Panc1 (cell line): ENCODE measurements at regions not wholly inside any gene's neighbourhood (a gene's known extent, or its start where the extent isn't known, plus 50 kb on each side); places are given as distances from the start of the nearest gene placed in this dataset.

Experiments
- ATAC-seq: fragments of 200-7000 bp; cut with Tn5 transposase; 2 replicates; pipeline ENCODE4 v1.9.1; 2020; ENCODE audit warnings: mild to moderate bottlenecking, moderate library complexity
- BruUV-seq: library from RNA; stranded (reverse); fragments of 400-500 nt; replicated peaks from 2 replicates; lab custom pipeline; 2021; lab: Mats Ljungman, UMichigan
- CTCF ChIA-PET: fragments of 300-600 bp; sonication (Branson Sonifier 250); formaldehyde crosslinking; loops from one replicate; lab custom pipeline; 2022; ENCODE audit warnings: antibody characterized with exemption; lab: Charles Lee
- POLR2A ChIA-PET: fragments of 300-600 bp; sonication (Branson Sonifier 250); formaldehyde crosslinking; loops from one replicate; lab custom pipeline; 2022; ENCODE audit warnings: antibody characterized with exemption; lab: Charles Lee
- DNase-seq: peaks from one replicate; pipeline ENCODE4 v3.0.0-alpha.2; 2010; ENCODE audit warnings: low read depth, low spot score
- H3K27ac ChIP-seq: 2 replicates; pipeline ENCODE4 v1.5.1; 2011; ENCODE audit warnings: mild to moderate bottlenecking, low read length, inconsistent platforms
- H3K27me3 ChIP-seq: fragments of 200-500 bp; sonication (Bioruptor generic); 2 replicates; pipeline ENCODE4 v1.6.0; 2014; ENCODE audit warnings: low read length, inconsistent platforms; ENCODE audit not compliant: control insufficient read depth, insufficient read depth
- H3K36me3 ChIP-seq: fragments of 200-500 bp; sonication (Bioruptor generic); 2 replicates; pipeline ENCODE4 v1.5.1; 2014; ENCODE audit warnings: inconsistent platforms, mild to moderate bottlenecking, low read length, moderate library complexity; ENCODE audit not compliant: control insufficient read depth, insufficient read depth
- H3K4me1 ChIP-seq: 2 replicates; pipeline ENCODE4 v1.5.1; 2011; ENCODE audit warnings: inconsistent platforms, mild to moderate bottlenecking, low read length, moderate library complexity; ENCODE audit not compliant: control insufficient read depth, insufficient read depth
- H3K4me3 ChIP-seq, 2 experiments: 2 replicates each; pipeline ENCODE4 v1.5.1; 2011 to 2012; ENCODE audit warnings: low read depth in 2 of 2, low read length in 2 of 2, mild to moderate bottlenecking in 2 of 2, inconsistent platforms in 1 of 2, moderate library complexity in 1 of 2
- H3K9me3 ChIP-seq: fragments of 200-500 bp; sonication (Bioruptor generic); 2 replicates; pipeline ENCODE4 v1.5.1; 2014; ENCODE audit warnings: low read depth, mild to moderate bottlenecking, inconsistent platforms, low read length, moderate library complexity; ENCODE audit not compliant: control insufficient read depth, insufficient read depth
- CTCF ChIP-seq: fragments of 450-650 bp; IDR thresholded peaks from 2 replicates; pipeline ENCODE4 v1.5.1; 2017; ENCODE audit warnings: mild to moderate bottlenecking
- POLR2AphosphoS5 ChIP-seq: IDR thresholded peaks from 2 replicates; pipeline ENCODE4 v1.6.1; 2012; ENCODE audit warnings: mild to moderate bottlenecking, low read depth, low read length, moderate library complexity
- REST ChIP-seq, 2 experiments: IDR thresholded peaks; 2 replicates each; pipeline ENCODE4 v1.6.1; 2011 to 2012; ENCODE audit warnings: low read depth in 2 of 2, control low read depth in 1 of 2, low read length in 1 of 2, mild to moderate bottlenecking in 1 of 2, moderate library complexity in 1 of 2; ENCODE audit not compliant: insufficient read depth in 1 of 2
- SIN3A ChIP-seq: IDR thresholded peaks from 2 replicates; pipeline ENCODE4 v1.6.1; 2012; ENCODE audit warnings: low read depth, mild to moderate bottlenecking, low read length, moderate library complexity, borderline replicate concordance; ENCODE audit not compliant: insufficient read depth
- TCF7L2 ChIP-seq: IDR thresholded peaks from 2 replicates; pipeline ENCODE4 v1.6.1; 2011; ENCODE audit warnings: mild to moderate bottlenecking, low read depth, low read length, inconsistent platforms
- in situ Hi-C: cut with HindIII; loops from 2 replicates; pipeline ENCODE4 v1.10.0; 2016; ENCODE audit warnings: low sequenced_read_pairs, low pct_unique_long_range_greater_than_20kb
- intact Hi-C: fragments of 100-400 bp; cut with micrococcal nuclease; formaldehyde crosslinking; loops from one replicate; pipeline ENCODE4 v1.10.0; 2022; ENCODE audit not compliant: unreplicated experiment

GRCh38 chr6:85706272-85706671 is 63.6 kb upstream of the SYNCRIP start:
- Histone ChIP-seq H3K27me3 (no peaks in the 10 kb centered on the region), H3K27ac (no peak overlapping the region), H3K4me3 (no peak overlapping the region), H3K4me1 (no peaks in the 10 kb centered on the region), H3K9me3 (no peaks in the 10 kb centered on the region), H3K36me3 (no peaks in the 10 kb centered on the region)
- ATAC-seq (peak; percentile 65; the same call in 1 of the 2 replicates), DNase-seq (no peak)
- ChIA-PET CTCF (no interaction called here), POLR2A (no interaction called here)
- no TSS peak for BruUV-seq
- in situ Hi-C loops: no loop called here
- TF ChIP-seq REST (IDR thresholded peaks at IDR 0.05; ENCODE audit: insufficient read depth in 1 of 2, low read depth in 2 of 2, low read length in 1 of 2): no peak
- intact Hi-C loops: no loop called here

- in situ Hi-C loops: no loop called here
- Histone ChIP-seq H3K27ac (no peak overlapping the region), H3K36me3 (no peaks in the 10 kb centered on the region), H3K4me3 (no peak overlapping the region), H3K9me3 (no peaks in the 10 kb centered on the region), H3K4me1 (no peaks in the 10 kb centered on the region), H3K27me3 (no peaks in the 10 kb centered on the region)
- ATAC-seq (no peak), DNase-seq (no peak)
- TF ChIP-seq POLR2AphosphoS5 (no peak), CTCF (no peak), REST (IDR thresholded peaks at IDR 0.05; ENCODE audit: insufficient read depth in 1 of 2, low read depth in 2 of 2, low read length in 1 of 2) (no peak), TCF7L2 (no peak), SIN3A (no peak)
- intact Hi-C loops: no loop called here
- CTCF ChIA-PET: no interaction called here
- POLR2A ChIA-PET: no interaction called here
- no TSS peak for BruUV-seq
These were observed 62.5 kb upstream of the SYNCRIP start for GRCh38 chr6:85705220-85705619.
